HL-60 (cell line): ENCODE measurements at regions not wholly inside any gene's neighbourhood (a gene's known extent, or its start where the extent isn't known, plus 50 kb on each side); places are given as distances from the start of the nearest gene placed in this dataset.

Experiments
- DNase-seq, 2 experiments: peaks; one replicate each; pipeline ENCODE4 v3.0.0-alpha.2; 2010 to 2020; ENCODE audit warnings: low read depth in 1 of 2, low spot score in 1 of 2
- H3K27ac ChIP-seq: fragments of 250-450 bp; sonication (Bioruptor Pico); replicated peaks from 2 replicates; pipeline ENCODE4 v1.5.1; 2020; ENCODE audit warnings: mild to moderate bottlenecking, moderate library complexity
- H3K27me3 ChIP-seq: fragments of 250-450 bp; sonication (Bioruptor Pico); 2 replicates; pipeline ENCODE4 v1.5.1; 2021; ENCODE audit warnings: mild to moderate bottlenecking, moderate library complexity; ENCODE audit not compliant: insufficient read depth, poor library complexity, severe bottlenecking
- H3K4me3 ChIP-seq: replicated peaks from 2 replicates; pipeline ENCODE4 v1.5.1; 2011; ENCODE audit warnings: mild to moderate bottlenecking, control low read depth, low read length; ENCODE audit not compliant: insufficient read depth
- GABPA ChIP-seq: IDR thresholded peaks from 2 replicates; pipeline ENCODE4 v1.6.1; 2012; ENCODE audit warnings: low read depth
- POLR2AphosphoS5 ChIP-seq: IDR thresholded peaks from 2 replicates; pipeline ENCODE4 v1.6.1; 2012; ENCODE audit warnings: low read depth
- SPI1 ChIP-seq: IDR thresholded peaks from 2 replicates; pipeline ENCODE4 v1.6.1; 2012; ENCODE audit warnings: low read depth, mild to moderate bottlenecking, borderline replicate concordance
- TF ChIP-seq, protein P1 (sequence below): IDR thresholded peaks from one replicate; pipeline ENCODE4 v1.5.1; 2011; ENCODE audit warnings: low read length, control low read depth, inconsistent platforms; ENCODE audit not compliant: insufficient read depth
- TF ChIP-seq, protein P2 (sequence below): IDR thresholded peaks from 2 replicates; pipeline ENCODE4 v1.6.1; 2012; ENCODE audit warnings: low read depth; ENCODE audit not compliant: insufficient replicate concordance

- TF ChIP-seq POLR2AphosphoS5 (no peak), GABPA (no peak), SPI1 (no peak)
- TF ChIP-seq, protein P1, sequence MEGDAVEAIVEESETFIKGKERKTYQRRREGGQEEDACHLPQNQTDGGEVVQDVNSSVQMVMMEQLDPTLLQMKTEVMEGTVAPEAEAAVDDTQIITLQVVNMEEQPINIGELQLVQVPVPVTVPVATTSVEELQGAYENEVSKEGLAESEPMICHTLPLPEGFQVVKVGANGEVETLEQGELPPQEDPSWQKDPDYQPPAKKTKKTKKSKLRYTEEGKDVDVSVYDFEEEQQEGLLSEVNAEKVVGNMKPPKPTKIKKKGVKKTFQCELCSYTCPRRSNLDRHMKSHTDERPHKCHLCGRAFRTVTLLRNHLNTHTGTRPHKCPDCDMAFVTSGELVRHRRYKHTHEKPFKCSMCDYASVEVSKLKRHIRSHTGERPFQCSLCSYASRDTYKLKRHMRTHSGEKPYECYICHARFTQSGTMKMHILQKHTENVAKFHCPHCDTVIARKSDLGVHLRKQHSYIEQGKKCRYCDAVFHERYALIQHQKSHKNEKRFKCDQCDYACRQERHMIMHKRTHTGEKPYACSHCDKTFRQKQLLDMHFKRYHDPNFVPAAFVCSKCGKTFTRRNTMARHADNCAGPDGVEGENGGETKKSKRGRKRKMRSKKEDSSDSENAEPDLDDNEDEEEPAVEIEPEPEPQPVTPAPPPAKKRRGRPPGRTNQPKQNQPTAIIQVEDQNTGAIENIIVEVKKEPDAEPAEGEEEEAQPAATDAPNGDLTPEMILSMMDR, result no peak
- TF ChIP-seq, protein P2, sequence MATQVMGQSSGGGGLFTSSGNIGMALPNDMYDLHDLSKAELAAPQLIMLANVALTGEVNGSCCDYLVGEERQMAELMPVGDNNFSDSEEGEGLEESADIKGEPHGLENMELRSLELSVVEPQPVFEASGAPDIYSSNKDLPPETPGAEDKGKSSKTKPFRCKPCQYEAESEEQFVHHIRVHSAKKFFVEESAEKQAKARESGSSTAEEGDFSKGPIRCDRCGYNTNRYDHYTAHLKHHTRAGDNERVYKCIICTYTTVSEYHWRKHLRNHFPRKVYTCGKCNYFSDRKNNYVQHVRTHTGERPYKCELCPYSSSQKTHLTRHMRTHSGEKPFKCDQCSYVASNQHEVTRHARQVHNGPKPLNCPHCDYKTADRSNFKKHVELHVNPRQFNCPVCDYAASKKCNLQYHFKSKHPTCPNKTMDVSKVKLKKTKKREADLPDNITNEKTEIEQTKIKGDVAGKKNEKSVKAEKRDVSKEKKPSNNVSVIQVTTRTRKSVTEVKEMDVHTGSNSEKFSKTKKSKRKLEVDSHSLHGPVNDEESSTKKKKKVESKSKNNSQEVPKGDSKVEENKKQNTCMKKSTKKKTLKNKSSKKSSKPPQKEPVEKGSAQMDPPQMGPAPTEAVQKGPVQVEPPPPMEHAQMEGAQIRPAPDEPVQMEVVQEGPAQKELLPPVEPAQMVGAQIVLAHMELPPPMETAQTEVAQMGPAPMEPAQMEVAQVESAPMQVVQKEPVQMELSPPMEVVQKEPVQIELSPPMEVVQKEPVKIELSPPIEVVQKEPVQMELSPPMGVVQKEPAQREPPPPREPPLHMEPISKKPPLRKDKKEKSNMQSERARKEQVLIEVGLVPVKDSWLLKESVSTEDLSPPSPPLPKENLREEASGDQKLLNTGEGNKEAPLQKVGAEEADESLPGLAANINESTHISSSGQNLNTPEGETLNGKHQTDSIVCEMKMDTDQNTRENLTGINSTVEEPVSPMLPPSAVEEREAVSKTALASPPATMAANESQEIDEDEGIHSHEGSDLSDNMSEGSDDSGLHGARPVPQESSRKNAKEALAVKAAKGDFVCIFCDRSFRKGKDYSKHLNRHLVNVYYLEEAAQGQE, result no peak
- no peak overlapping the region for H3K4me3 ChIP-seq
Observed at GRCh38 chr21:20250337-20250736, 747.9 kb upstream of the NCAM2 start.

GRCh38 chr21:20253261-20253660, 744.9 kb upstream of the NCAM2 start:
- no peak for DNase-seq
- H3K27ac ChIP-seq, result no peak overlapping the region
- no peaks in the 10 kb centered on the region for H3K27me3 ChIP-seq
- no peak overlapping the region for H3K4me3 ChIP-seq
- TF ChIP-seq SPI1, result no peak
- TF ChIP-seq GABPA, result no peak
- TF ChIP-seq POLR2AphosphoS5, result no peak
- TF ChIP-seq, protein P2, result no peak
- TF ChIP-seq, protein P1, result no peak

More at GRCh38 chr21:20250337-20250736, 747.9 kb upstream of the NCAM2 start:
- DNase-seq, result no peak
- H3K27me3 ChIP-seq, result no peaks in the 10 kb centered on the region
- H3K27ac ChIP-seq, result no peak overlapping the region

DNA sequence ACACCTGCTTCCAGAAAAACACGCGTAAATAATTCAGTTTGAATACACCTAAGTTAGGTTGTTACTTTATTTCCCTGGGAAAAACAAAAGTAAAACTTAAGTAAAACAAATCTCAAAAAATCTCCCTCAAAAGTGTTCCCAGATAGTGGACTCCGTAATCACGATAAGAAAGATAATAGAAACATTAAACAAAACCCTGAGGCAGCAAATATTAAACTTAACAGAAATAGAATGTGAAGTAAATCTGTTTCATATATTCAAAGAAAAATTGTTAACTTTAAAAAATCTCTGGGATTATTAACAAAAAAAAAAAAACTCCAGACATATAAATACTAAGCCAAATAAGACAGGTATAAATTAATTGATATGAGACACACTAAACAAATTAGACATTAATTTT, 743.2 kb upstream of the NCAM2 start:
- Histone ChIP-seq H3K27ac (no peak overlapping the region), H3K27me3 (no peaks in the 10 kb centered on the region), H3K4me3 (no peak overlapping the region)
- TF ChIP-seq, protein P2, result no peak
- TF ChIP-seq, protein P1, result no peak
- TF ChIP-seq SPI1, result no peak
- TF ChIP-seq GABPA, result no peak
- TF ChIP-seq POLR2AphosphoS5, result no peak
- DNase-seq, result no peak
